Adrenal gland (tissue), 5 donors: ENCODE measurements at regions not wholly inside any gene's neighbourhood (a gene's known extent, or its start where the extent isn't known, plus 50 kb on each side); places are given as distances from the start of the nearest gene placed in this dataset.

Source experiments
- CTCF ChIP-seq, 6 experiments: fragments of 450-650 bp in 4 of 6; fragments of 200-600 bp in 2 of 6; sonication (generic) in 1 of 6; IDR thresholded peaks; 1 replicate in 5 of 6; 2 replicates in 1 of 6; pipeline versions ENCODE4 v1.5.1 to v1.8.0; 2016 to 2021; ENCODE audit warnings: antibody characterized with exemption in 6 of 6, mild to moderate bottlenecking in 2 of 6, moderate library complexity in 1 of 6
- POLR2A ChIP-seq, 2 donors: fragments of 450-650 bp; IDR thresholded peaks; one replicate each; pipeline ENCODE4 v1.6.1; 2017; ENCODE audit warnings: antibody characterized with exemption in 2 of 2, mild to moderate bottlenecking in 2 of 2, moderate library complexity in 1 of 2
- donor health status: DM: no; HTN: no; CAD: no.

DNA sequence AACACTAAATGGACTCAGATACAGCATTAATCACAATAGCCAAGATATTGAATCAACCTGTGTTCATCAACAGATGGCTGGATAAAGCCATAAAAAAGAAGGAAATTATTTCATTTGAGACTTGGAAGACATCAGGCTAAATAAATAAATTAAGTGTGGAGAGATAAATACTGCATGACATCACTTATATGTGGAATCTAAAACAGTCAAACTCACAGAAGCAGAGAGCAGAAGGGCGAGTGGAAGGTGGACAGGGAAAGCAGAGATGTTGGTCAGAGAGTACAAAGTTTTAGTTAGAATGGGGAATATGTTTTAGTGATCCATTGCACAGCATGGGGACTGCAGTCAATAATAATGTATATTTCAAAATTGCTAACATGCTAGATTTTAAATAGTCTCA, 207.2 kb downstream of the VAPA start:
- TF ChIP-seq CTCF (IDR thresholded peaks at IDR 0.05) (no peak), POLR2A (IDR thresholded peaks at IDR 0.05) (no peak)
